IMR-90 (cell line): ENCODE measurements at regions not wholly inside any gene's neighbourhood (a gene's known extent, or its start where the extent isn't known, plus 50 kb on each side); places are given as distances from the start of the nearest gene placed in this dataset.
A peak's percentile ranks its signal among the peaks of the same experiment; 100 is the strongest.

ENCODE experiments used
- ATAC-seq: fragments of 200-7000 bp; cut with Tn5 transposase; 2 replicates; pipeline ENCODE4 v1.9.1; 2020; ENCODE audit warnings: low read depth, mild to moderate bottlenecking, moderate library complexity
- BruUV-seq: library from RNA; stranded (reverse); fragments of 400-500 nt; replicated peaks from 2 replicates; lab custom pipeline; 2021; lab: Mats Ljungman, UMichigan
- CTCF ChIA-PET: fragments of 300-600 bp; formaldehyde crosslinking; extraction: SDS; loops from one replicate; lab custom pipeline; 2021; ENCODE audit warnings: antibody characterized with exemption; lab: Yijun Ruan, JAX
- POLR2A ChIA-PET: fragments of 300-600 bp; sonication (Branson Sonifier 250); formaldehyde crosslinking; loops from one replicate; lab custom pipeline; 2022; ENCODE audit warnings: antibody characterized with exemption; ENCODE audit not compliant: unreplicated experiment; lab: Charles Lee
- DNase-seq: peaks from one replicate; pipeline ENCODE4 v3.0.0; 2013
- H2AFZ ChIP-seq: replicated peaks from 2 replicates; pipeline ENCODE3; 2013; ENCODE audit warnings: low read length, mild to moderate bottlenecking; ENCODE audit not compliant: poor library complexity
- H2AK5ac ChIP-seq: 2 replicates; pipeline ENCODE4 v1.6.1; 2013; ENCODE audit warnings: low read depth, low read length, inconsistent platforms
- H2AK9ac ChIP-seq: replicated peaks from 2 replicates; pipeline ENCODE3; 2013; ENCODE audit warnings: mild to moderate bottlenecking, low read depth, low read length, moderate library complexity; ENCODE audit not compliant: poor library complexity
- H2BK120ac ChIP-seq: 2 replicates; pipeline ENCODE4 v1.6.1; 2013; ENCODE audit warnings: low read depth, low read length, inconsistent platforms
- H2BK15ac ChIP-seq: 3 replicates; pipeline ENCODE4 v1.6.1; 2013; ENCODE audit warnings: low read depth, low read length, inconsistent platforms
- H2BK20ac ChIP-seq: 2 replicates; pipeline ENCODE4 v1.6.1; 2013; ENCODE audit warnings: low read depth, mild to moderate bottlenecking, inconsistent platforms, low read length, moderate library complexity
- H2BK5ac ChIP-seq: 2 replicates; pipeline ENCODE4 v1.6.1; 2013; ENCODE audit warnings: mild to moderate bottlenecking, low read depth, low read length, inconsistent platforms; ENCODE audit not compliant: poor library complexity, severe bottlenecking
- H3K14ac ChIP-seq: replicated peaks from 2 replicates; pipeline ENCODE4 v1.6.1; 2013; ENCODE audit warnings: low read depth, low read length, inconsistent platforms
- H3K18ac ChIP-seq: 2 replicates; pipeline ENCODE4 v1.6.1; 2013; ENCODE audit warnings: low read depth, low read length, control low read depth
- H3K23ac ChIP-seq: 2 replicates; pipeline ENCODE4 v1.6.1; 2013; ENCODE audit warnings: low read depth, low read length, inconsistent platforms
- H3K27ac ChIP-seq: 2 replicates; pipeline ENCODE4 v1.5.1; 2013; ENCODE audit warnings: mild to moderate bottlenecking, control low read depth, low read length; ENCODE audit not compliant: insufficient read depth
- H3K27me3 ChIP-seq: 2 replicates; pipeline ENCODE4 v1.6.1; 2013; ENCODE audit warnings: low read length; ENCODE audit not compliant: control insufficient read depth, insufficient read depth
- H3K36me3 ChIP-seq: 2 replicates; pipeline ENCODE4 v1.6.1; 2013; ENCODE audit warnings: low read length, mixed read lengths; ENCODE audit not compliant: control insufficient read depth, insufficient read depth
- H3K4ac ChIP-seq: 2 replicates; pipeline ENCODE4 v1.6.1; 2013; ENCODE audit warnings: low read depth, low read length, inconsistent platforms
- H3K4me1 ChIP-seq: 2 replicates; pipeline ENCODE4 v1.6.1; 2013; ENCODE audit warnings: low read length, mixed read lengths; ENCODE audit not compliant: control insufficient read depth, insufficient read depth
- H3K4me2 ChIP-seq: 2 replicates; pipeline ENCODE4 v1.6.1; 2013; ENCODE audit warnings: low read depth, mild to moderate bottlenecking, control low read depth, low read length, moderate library complexity
- H3K4me3 ChIP-seq: 2 replicates; pipeline ENCODE4 v1.5.1; 2013; ENCODE audit warnings: low read depth, mild to moderate bottlenecking, control low read depth, low read length, moderate library complexity; ENCODE audit not compliant: insufficient read depth
- H3K56ac ChIP-seq: 2 replicates; pipeline ENCODE4 v1.6.1; 2013; ENCODE audit warnings: low read length, inconsistent platforms; ENCODE audit not compliant: insufficient read depth; ENCODE audit errors: extremely low read depth
- H3K79me1 ChIP-seq, 2 experiments: 2 replicates each; pipeline ENCODE4 v1.6.1; 2013; ENCODE audit warnings: low read length in 2 of 2, inconsistent platforms in 1 of 2, low read depth in 1 of 2
- H3K9ac ChIP-seq: 2 replicates; pipeline ENCODE4 v1.6.1; 2013; ENCODE audit warnings: low read depth, low read length, control low read depth
- H3K9me1 ChIP-seq: 2 replicates; pipeline ENCODE4 v1.6.1; 2013; ENCODE audit warnings: low read length, inconsistent platforms; ENCODE audit not compliant: insufficient read depth
- H3K9me3 ChIP-seq: 2 replicates; pipeline ENCODE4 v1.6.1; 2013; ENCODE audit warnings: low read length; ENCODE audit not compliant: control insufficient read depth, insufficient read depth
- H4K20me1 ChIP-seq: 2 replicates; pipeline ENCODE4 v1.6.1; 2013; ENCODE audit warnings: low read length, inconsistent platforms; ENCODE audit not compliant: insufficient read depth
- H4K5ac ChIP-seq: 2 replicates; pipeline ENCODE4 v1.6.1; 2013; ENCODE audit warnings: mild to moderate bottlenecking, low read depth, low read length, control low read depth
- H4K8ac ChIP-seq, 2 experiments: 2 replicates each; pipeline ENCODE4 v1.6.1; 2013; ENCODE audit warnings: low read depth in 2 of 2, low read length in 2 of 2, control low read depth in 1 of 2, inconsistent platforms in 1 of 2
- H4K91ac ChIP-seq: 2 replicates; pipeline ENCODE4 v1.6.1; 2013; ENCODE audit warnings: low read depth, low read length, inconsistent platforms; ENCODE audit not compliant: insufficient read depth
- BHLHE40 ChIP-seq: fragments of 150-350 bp; IDR thresholded peaks from 2 replicates; pipeline ENCODE4 v1.6.1; 2016; ENCODE audit warnings: mild to moderate bottlenecking, low read depth, low read length
- CEBPB ChIP-seq: IDR thresholded peaks from 2 replicates; pipeline ENCODE4 v1.6.1; 2012; ENCODE audit warnings: low read depth, low read length, improper control_type of control experiment
- CHD1 ChIP-seq: IDR thresholded peaks from 2 replicates; pipeline ENCODE4 v1.6.1; 2012; ENCODE audit warnings: low read depth, low read length, improper control_type of control experiment
- ELK1 ChIP-seq: fragments of 150-350 bp; IDR thresholded peaks from 2 replicates; pipeline ENCODE4 v1.6.1; 2016; ENCODE audit warnings: low read depth, mild to moderate bottlenecking, low read length, moderate library complexity, borderline replicate concordance
- FOS ChIP-seq: fragments of 150-350 bp; IDR thresholded peaks from 2 replicates; pipeline ENCODE4 v1.6.1; 2016; ENCODE audit warnings: low read depth, low read length
- MAFK ChIP-seq: IDR thresholded peaks from 2 replicates; pipeline ENCODE4 v1.6.1; 2012; ENCODE audit warnings: low read depth, low read length, improper control_type of control experiment
- MAZ ChIP-seq: IDR thresholded peaks from 2 replicates; pipeline ENCODE4 v1.6.1; 2012; ENCODE audit warnings: low read depth, mild to moderate bottlenecking, low read length, improper control_type of control experiment, moderate library complexity, borderline replicate concordance
- MXI1 ChIP-seq: IDR thresholded peaks from 2 replicates; pipeline ENCODE4 v1.6.1; 2012; ENCODE audit warnings: low read depth, mild to moderate bottlenecking, low read length, moderate library complexity, borderline replicate concordance
- NFE2L2 ChIP-seq: fragments of 150-350 bp; IDR thresholded peaks from 2 replicates; pipeline ENCODE4 v1.6.1; 2016; ENCODE audit warnings: low read depth, mild to moderate bottlenecking, low read length
- POLR2A ChIP-seq: IDR thresholded peaks from 2 replicates; pipeline ENCODE4 v1.6.1; 2012; ENCODE audit warnings: mild to moderate bottlenecking, low read depth, low read length
- RAD21 ChIP-seq: IDR thresholded peaks from 2 replicates; pipeline ENCODE4 v1.6.1; 2012; ENCODE audit warnings: low read length, improper control_type of control experiment
- RCOR1 ChIP-seq: IDR thresholded peaks from 2 replicates; pipeline ENCODE4 v1.6.1; 2012; ENCODE audit warnings: mild to moderate bottlenecking, low read length, improper control_type of control experiment; ENCODE audit not compliant: insufficient replicate concordance
- RFX5 ChIP-seq: IDR thresholded peaks from 2 replicates; pipeline ENCODE4 v1.8.0; 2012; ENCODE audit warnings: low read depth, mild to moderate bottlenecking, low read length, moderate library complexity
- SMC3 ChIP-seq: fragments of 150-350 bp; IDR thresholded peaks from 2 replicates; pipeline ENCODE4 v1.6.1; 2016; ENCODE audit warnings: low read depth, mild to moderate bottlenecking, antibody characterized with exemption, low read length, moderate library complexity
- USF2 ChIP-seq: fragments of 150-350 bp; IDR thresholded peaks from 2 replicates; pipeline ENCODE4 v1.6.1; 2017; ENCODE audit warnings: mild to moderate bottlenecking, antibody characterized with exemption, low read length, low read depth
- WGBS, 2 experiments: methylation state at CpG; one replicate each; pipeline versions ENCODE4 v1.1.5 to v1.1.7; 2013; ENCODE audit warnings: missing lambda C conversion rate in 2 of 2; ENCODE audit not compliant: insufficient read length in 1 of 2; ENCODE audit errors: extremely low coverage in 2 of 2; 5-methylcytosine and 5-hydroxymethylcytosine counted together
- dilution Hi-C: fragments of 300-500 bp; cut with HindIII; formaldehyde crosslinking; loops from one replicate; pipeline ENCODE4 v1.14.3; 2018; ENCODE audit warnings: low sequenced_read_pairs; ENCODE audit not compliant: unreplicated experiment
- in situ Hi-C: fragments of 300-500 bp; cut with MboI; formaldehyde crosslinking; loops from 3 replicates; pipeline ENCODE4 v1.14.3; 2019; ENCODE audit warnings: low sequenced_read_pairs, inconsistent platforms, mixed read lengths
- intact Hi-C: fragments of 100-400 bp; cut with micrococcal nuclease; formaldehyde crosslinking; loops from 2 replicates; pipeline ENCODE4 v1.10.0; 2022
- TF ChIP-seq, protein P1 (sequence below): conservative IDR thresholded peaks from 2 replicates; pipeline ENCODE4 v1.5.1; 2012; ENCODE audit warnings: mild to moderate bottlenecking, low read depth, low read length, improper control_type of control experiment

GRCh38 chrX:109840585-109840984 is 107.5 kb upstream of the ACSL4 start:
- Histone ChIP-seq H2BK120ac (peak overlapping the region; percentile 86), H3K9ac (peak overlapping the region; percentile 52), H2AFZ (peak overlapping the region; percentile 39), H2AK5ac (no peak overlapping the region), H3K27ac (peak overlapping the region; percentile 97), H4K91ac (peak overlapping the region; percentile 72), H3K23ac (peak overlapping the region; percentile 83; the same call in 1 of the 2 replicates), H3K79me1 (no peaks in the 10 kb centered on the region), H2BK15ac (peak overlapping the region; percentile 83; the same call in 2 of the 3 replicates), H4K8ac (peak overlapping the region; percentile 71 to 85; a peak in 3 of 4 replicates), H3K14ac (peak overlapping the region; percentile 91), H3K9me1 (0 out of 2 replicates have a peak, but pooled peaks cover 3% of the 10 kb centered on the region), H4K5ac (peak overlapping the region; percentile 91), H3K27me3 (peaks cover 2% of the 10 kb centered on the region), H4K20me1 (no peaks in the 10 kb centered on the region), H3K56ac (0 out of 2 replicates have a peak overlapping the region, but pooled peaks have one; percentile 64), H3K4me2 (peak overlapping the region; percentile 53), H2BK5ac (peak overlapping the region; percentile 73), H2AK9ac (peak overlapping the region; percentile 65), H3K4me3 (no peak overlapping the region), H3K4ac (peak overlapping the region; percentile 87), H3K36me3 (no peaks in the 10 kb centered on the region), H3K4me1 (peaks cover 23% of the 10 kb centered on the region), H3K9me3 (no peaks in the 10 kb centered on the region), H3K18ac (peak overlapping the region; percentile 88), H2BK20ac (peak overlapping the region; percentile 81)
- WGBS, 2 experiments, result no CpG with 5 or more reads among the region's 3 CpGs
- ChIA-PET POLR2A (interaction anchor here (0.6 kb wide), 1 partner anchor 129 kb away, joined by 6 read pairs; no protein-coding TSS in a partner anchor), CTCF (interaction anchor here (0.6 kb wide), 1 partner anchor 311 kb away, joined by 3 read pairs; no protein-coding TSS in a partner anchor)
- dilution Hi-C loops, result no loop called here
- TF ChIP-seq RAD21 (no peak), SMC3 (no peak), FOS (peak; percentile 89), RCOR1 (no peak), RFX5 (no peak), CHD1 (no peak), BHLHE40 (0 out of 2 replicates have a peak, but pooled peaks have one; percentile 10), CEBPB (peak; percentile 72), MAFK (peak; percentile 37; the same call in 1 of the 2 replicates), MXI1 (no peak), ELK1 (no peak), MAZ (no peak), POLR2A (no peak), USF2 (no peak), NFE2L2 (no peak)
- TF ChIP-seq, protein P1, sequence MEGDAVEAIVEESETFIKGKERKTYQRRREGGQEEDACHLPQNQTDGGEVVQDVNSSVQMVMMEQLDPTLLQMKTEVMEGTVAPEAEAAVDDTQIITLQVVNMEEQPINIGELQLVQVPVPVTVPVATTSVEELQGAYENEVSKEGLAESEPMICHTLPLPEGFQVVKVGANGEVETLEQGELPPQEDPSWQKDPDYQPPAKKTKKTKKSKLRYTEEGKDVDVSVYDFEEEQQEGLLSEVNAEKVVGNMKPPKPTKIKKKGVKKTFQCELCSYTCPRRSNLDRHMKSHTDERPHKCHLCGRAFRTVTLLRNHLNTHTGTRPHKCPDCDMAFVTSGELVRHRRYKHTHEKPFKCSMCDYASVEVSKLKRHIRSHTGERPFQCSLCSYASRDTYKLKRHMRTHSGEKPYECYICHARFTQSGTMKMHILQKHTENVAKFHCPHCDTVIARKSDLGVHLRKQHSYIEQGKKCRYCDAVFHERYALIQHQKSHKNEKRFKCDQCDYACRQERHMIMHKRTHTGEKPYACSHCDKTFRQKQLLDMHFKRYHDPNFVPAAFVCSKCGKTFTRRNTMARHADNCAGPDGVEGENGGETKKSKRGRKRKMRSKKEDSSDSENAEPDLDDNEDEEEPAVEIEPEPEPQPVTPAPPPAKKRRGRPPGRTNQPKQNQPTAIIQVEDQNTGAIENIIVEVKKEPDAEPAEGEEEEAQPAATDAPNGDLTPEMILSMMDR, result no peak
- intact Hi-C loops, result loop anchor here (1.0 kb wide), 1 partner anchor 13 kb away; no protein-coding TSS in a partner anchor
- peak; percentile 95 for DNase-seq
- BruUV-seq, result no TSS peak
- in situ Hi-C loops, result loop anchor here (5.0 kb wide), 1 partner anchor 108 kb away; the partner anchor contains the start of gene ACSL4
- ATAC-seq, result peak; percentile 85
